ENCODE measurements at regions not wholly inside any gene's neighbourhood (a gene's known extent, or its start where the extent isn't known, plus 50 kb on each side); places are given as distances from the start of the nearest gene placed in this dataset.
A peak's percentile ranks its signal among the peaks of the same experiment; 100 is the strongest.

- no peak for DNase-seq
Observed at GRCh38 chr13:59332966-59333365, 830.8 kb downstream of the DIAPH3 start.

GRCh38 chr13:59337070-59337469, 826.7 kb downstream of the DIAPH3 start:
- no peak for DNase-seq

- no peak for DNase-seq
Observed at GRCh38 chr13:59340151-59340550, 823.6 kb downstream of the DIAPH3 start.

- no peak for DNase-seq
Observed at GRCh38 chr13:59340581-59340980, 823.1 kb downstream of the DIAPH3 start.

- no peak for DNase-seq
Observed at GRCh38 chr13:59342400-59342799, 821.3 kb downstream of the DIAPH3 start.

GRCh38 chr13:59343132-59343531, 820.6 kb downstream of the DIAPH3 start:
- no peak for DNase-seq

GRCh38 chr13:59343993-59344822, 819.5 kb downstream of the DIAPH3 start:
- DNase-seq, result no peak

- peak; percentile 8 for DNase-seq
Observed at GRCh38 chr13:59345311-59345710, 818.4 kb downstream of the DIAPH3 start.

- DNase-seq, result no peak
Observed at GRCh38 chr13:59346999-59347723, 816.6 kb downstream of the DIAPH3 start.

GRCh38 chr13:59348617-59349016, 815.1 kb downstream of the DIAPH3 start:
- DNase-seq, result no peak

GRCh38 chr13:59352600-59352999, 811.1 kb downstream of the DIAPH3 start:
- no peak for DNase-seq

- DNase-seq, result no peak
Observed at GRCh38 chr13:59354665-59355369, 808.9 kb downstream of the DIAPH3 start.

GRCh38 chr13:59356607-59357006, 807.1 kb downstream of the DIAPH3 start:
- DNase-seq, result peak; percentile 87

GRCh38 chr13:59358014-59358413, 805.7 kb downstream of the DIAPH3 start:
- no peak for DNase-seq

GRCh38 chr13:59360108-59360507, 803.6 kb downstream of the DIAPH3 start:
- DNase-seq, result no peak

GRCh38 chr13:59360916-59361315, 802.8 kb downstream of the DIAPH3 start:
- DNase-seq, result no peak

- DNase-seq, result no peak
Observed at GRCh38 chr13:59363313-59363712, 800.4 kb downstream of the DIAPH3 start.

GRCh38 chr13:59363947-59364346, 799.8 kb downstream of the DIAPH3 start:
- DNase-seq, result no peak

GRCh38 chr13:59364641-59365085, 799.1 kb downstream of the DIAPH3 start:
- peak; percentile 13 for DNase-seq

- DNase-seq, result no peak
Observed at GRCh38 chr13:59367467-59367866, 796.3 kb downstream of the DIAPH3 start.

- no peak for DNase-seq
Observed at GRCh38 chr13:59367904-59368303, 795.8 kb downstream of the DIAPH3 start.

GRCh38 chr13:59368693-59369092, 795.0 kb downstream of the DIAPH3 start:
- no peak for DNase-seq

- DNase-seq, result no peak
Observed at GRCh38 chr13:59371229-59371628, 792.5 kb downstream of the DIAPH3 start.

GRCh38 chr13:59373341-59373740, 790.4 kb downstream of the DIAPH3 start:
- no peak for DNase-seq
